Mucosa of rectum (tissue), 2 donors: ENCODE measurements at regions not wholly inside any gene's neighbourhood (a gene's known extent, or its start where the extent isn't known, plus 50 kb on each side); places are given as distances from the start of the nearest gene placed in this dataset.

Source experiments
- H3K27ac ChIP-seq, 2 donors: one replicate each; pipeline ENCODE4 v1.7.0; 2013; ENCODE audit warnings: inconsistent platforms in 2 of 2, low read depth in 2 of 2, low read length in 2 of 2
- H3K27me3 ChIP-seq, 2 donors: one replicate each; pipeline ENCODE4 v1.7.0; 2013; ENCODE audit warnings: low read length in 2 of 2; ENCODE audit not compliant: control insufficient read depth in 2 of 2, insufficient read depth in 2 of 2
- H3K36me3 ChIP-seq, 2 donors: one replicate each; pipeline ENCODE4 v1.7.0; 2013; ENCODE audit warnings: low read length in 2 of 2; ENCODE audit not compliant: control insufficient read depth in 2 of 2, insufficient read depth in 2 of 2
- H3K4me1 ChIP-seq, 2 donors: one replicate each; pipeline ENCODE4 v1.7.0; 2013; ENCODE audit warnings: low read length in 2 of 2, mild to moderate bottlenecking in 1 of 2; ENCODE audit not compliant: control insufficient read depth in 2 of 2, insufficient read depth in 2 of 2
- H3K4me3 ChIP-seq, 2 donors: one replicate each; pipeline ENCODE4 v1.7.0; 2013; ENCODE audit warnings: low read length in 2 of 2
- H3K9ac ChIP-seq, 2 donors: one replicate each; pipeline ENCODE4 v1.7.0; 2013; ENCODE audit warnings: low read length in 2 of 2, low read depth in 1 of 2, mild to moderate bottlenecking in 1 of 2
- H3K9me3 ChIP-seq, 2 donors: one replicate each; pipeline ENCODE4 v1.7.0; 2013; ENCODE audit warnings: low read length in 2 of 2; ENCODE audit not compliant: control insufficient read depth in 2 of 2
- donor health status: healthy.
- donor health status: Normal muscosa, but diverticular disease.

DNA sequence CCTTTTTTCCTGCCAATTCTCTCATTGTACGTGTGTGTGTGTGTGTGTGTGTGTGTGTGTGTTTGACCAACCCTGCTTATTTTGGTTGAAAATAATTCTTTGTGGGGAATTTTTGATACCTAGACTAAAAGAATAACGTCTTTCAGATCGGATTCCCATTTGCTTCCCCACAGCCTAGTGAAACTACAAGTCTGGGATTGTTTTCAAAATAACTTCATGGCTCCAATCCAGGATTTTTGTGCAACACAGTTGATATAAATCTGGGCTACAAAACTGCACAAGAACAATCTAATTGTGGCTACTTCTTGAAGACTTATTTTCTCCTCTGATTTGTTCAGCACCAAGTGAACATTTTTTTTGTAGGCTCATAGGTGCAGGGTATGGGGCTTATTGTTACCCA is 332.8 kb upstream of the MIR17HG start:
- H3K4me1 ChIP-seq, result no peaks in the 10 kb centered on the region
- H3K36me3 ChIP-seq, result no peaks in the 10 kb centered on the region
- no peaks in the 10 kb centered on the region for H3K27me3 ChIP-seq
- no peaks in the 10 kb centered on the region for H3K9me3 ChIP-seq
- H3K9ac ChIP-seq, result no peak overlapping the region
- no peak overlapping the region for H3K4me3 ChIP-seq
- no peak overlapping the region for H3K27ac ChIP-seq

GRCh38 chr13:91017031-91017668 is 330.3 kb upstream of the MIR17HG start:
- H3K4me1 ChIP-seq, result no peaks in the 10 kb centered on the region
- H3K9ac ChIP-seq, result no peak overlapping the region
- H3K4me3 ChIP-seq, result no peak overlapping the region
- no peaks in the 10 kb centered on the region for H3K27me3 ChIP-seq
- H3K9me3 ChIP-seq, result no peaks in the 10 kb centered on the region
- no peaks in the 10 kb centered on the region for H3K36me3 ChIP-seq
- no peak overlapping the region for H3K27ac ChIP-seq

- Histone ChIP-seq H3K36me3 (no peaks in the 10 kb centered on the region), H3K4me1 (no peaks in the 10 kb centered on the region)
Observed at GRCh38 chr13:91017669-91018053, 329.8 kb upstream of the MIR17HG start.

DNA sequence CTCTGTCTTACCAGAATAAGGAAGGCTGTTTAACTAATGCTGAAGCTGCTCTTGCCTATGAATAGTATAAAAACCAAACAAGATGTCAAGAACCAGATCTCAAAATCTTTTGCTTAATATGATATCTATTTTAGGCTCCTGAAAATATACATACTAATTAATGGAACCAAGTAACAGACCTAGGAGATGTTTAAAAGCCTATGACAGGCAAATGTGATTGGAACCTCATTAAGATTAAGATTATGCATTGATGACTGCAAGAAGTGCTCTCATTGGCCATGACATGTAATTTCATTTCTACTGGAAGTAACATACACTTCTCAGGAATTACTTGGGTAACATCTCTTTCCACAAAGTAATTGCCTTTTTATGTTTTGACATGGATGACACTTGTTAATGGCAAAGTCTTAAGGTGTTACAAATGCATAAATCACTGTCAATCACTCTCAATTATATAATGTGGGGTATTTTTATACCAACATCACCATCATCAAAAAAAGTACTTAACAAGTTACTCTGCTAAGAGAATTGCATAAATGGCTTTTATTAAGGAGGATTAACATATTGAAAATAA is 326.9 kb upstream of the MIR17HG start:
- H3K4me3 ChIP-seq, result no peak overlapping the region
- no peaks in the 10 kb centered on the region for H3K36me3 ChIP-seq
- no peak overlapping the region for H3K27ac ChIP-seq
- no peak overlapping the region for H3K9ac ChIP-seq
- H3K27me3 ChIP-seq, result no peaks in the 10 kb centered on the region
- no peaks in the 10 kb centered on the region for H3K4me1 ChIP-seq
- H3K9me3 ChIP-seq, result no peaks in the 10 kb centered on the region

More at GRCh38 chr13:91017669-91018053, 329.8 kb upstream of the MIR17HG start:
- H3K27me3 ChIP-seq, result no peaks in the 10 kb centered on the region
- H3K9ac ChIP-seq, result no peak overlapping the region
- no peak overlapping the region for H3K4me3 ChIP-seq
- no peak overlapping the region for H3K27ac ChIP-seq
- no peaks in the 10 kb centered on the region for H3K9me3 ChIP-seq

- no peak overlapping the region for H3K4me3 ChIP-seq
- no peaks in the 10 kb centered on the region for H3K9me3 ChIP-seq
- no peaks in the 10 kb centered on the region for H3K4me1 ChIP-seq
- H3K27me3 ChIP-seq, result no peaks in the 10 kb centered on the region
- H3K9ac ChIP-seq, result no peak overlapping the region
- H3K27ac ChIP-seq, result no peak overlapping the region
- no peaks in the 10 kb centered on the region for H3K36me3 ChIP-seq
Observed at GRCh38 chr13:91024157-91024792, 323.2 kb upstream of the MIR17HG start.

GRCh38 chr13:91025442-91025841 is 322.0 kb upstream of the MIR17HG start:
- H3K4me3 ChIP-seq, result no peak overlapping the region
- no peaks in the 10 kb centered on the region for H3K4me1 ChIP-seq
- H3K9me3 ChIP-seq, result no peaks in the 10 kb centered on the region
- H3K27ac ChIP-seq, result no peak overlapping the region
- no peaks in the 10 kb centered on the region for H3K27me3 ChIP-seq
- no peak overlapping the region for H3K9ac ChIP-seq
- no peaks in the 10 kb centered on the region for H3K36me3 ChIP-seq

- no peaks in the 10 kb centered on the region for H3K36me3 ChIP-seq
- no peak overlapping the region for H3K27ac ChIP-seq
- H3K9me3 ChIP-seq, result no peaks in the 10 kb centered on the region
- no peak overlapping the region for H3K4me3 ChIP-seq
- no peaks in the 10 kb centered on the region for H3K4me1 ChIP-seq
- H3K27me3 ChIP-seq, result no peaks in the 10 kb centered on the region
- no peak overlapping the region for H3K9ac ChIP-seq
Observed at GRCh38 chr13:91031508-91031907, 316.0 kb upstream of the MIR17HG start.

DNA sequence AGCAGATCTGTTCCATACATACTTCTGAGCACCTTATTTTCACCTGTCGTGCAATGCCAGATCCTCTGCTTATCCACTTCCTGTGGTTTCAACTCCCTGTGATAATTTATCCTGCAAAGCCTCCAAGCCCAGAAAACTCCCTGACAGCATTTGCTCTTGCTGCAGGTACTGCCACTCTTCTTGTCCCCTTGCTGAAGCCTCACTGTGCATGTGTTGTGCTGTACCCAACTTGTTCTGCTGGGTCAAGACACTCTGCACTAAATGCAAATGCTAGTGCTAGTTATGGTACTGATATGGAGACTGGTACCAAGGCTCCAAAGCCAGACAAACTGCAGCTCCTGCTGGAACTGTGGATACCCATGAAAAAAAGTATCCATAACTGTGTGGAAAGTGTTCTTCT is 315.4 kb upstream of the MIR17HG start:
- H3K4me1 ChIP-seq, result no peaks in the 10 kb centered on the region
- no peak overlapping the region for H3K4me3 ChIP-seq
- no peaks in the 10 kb centered on the region for H3K27me3 ChIP-seq
- H3K36me3 ChIP-seq, result no peaks in the 10 kb centered on the region
- no peaks in the 10 kb centered on the region for H3K9me3 ChIP-seq
- H3K9ac ChIP-seq, result no peak overlapping the region
- H3K27ac ChIP-seq, result no peak overlapping the region

DNA sequence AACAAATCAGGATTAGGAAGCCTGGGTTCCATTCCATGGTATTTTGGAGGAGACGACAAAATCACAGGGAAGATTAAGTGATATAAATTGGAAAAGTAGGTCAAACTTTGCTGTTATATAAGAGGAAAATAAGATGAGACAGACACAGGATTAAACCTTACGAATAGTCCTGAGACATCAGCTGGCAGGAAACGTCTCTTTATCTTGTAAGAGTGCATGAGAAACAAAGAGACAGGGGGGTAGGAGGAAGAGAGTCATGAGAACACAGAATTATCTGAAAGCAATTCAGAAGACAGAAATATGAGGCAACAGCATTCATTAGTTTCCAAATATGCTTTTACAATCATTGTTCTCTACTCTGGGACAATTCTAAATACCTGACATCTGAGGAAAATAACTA is 310.6 kb upstream of the MIR17HG start:
- no peaks in the 10 kb centered on the region for H3K36me3 ChIP-seq
- H3K27me3 ChIP-seq, result no peaks in the 10 kb centered on the region
- no peak overlapping the region for H3K9ac ChIP-seq
- no peak overlapping the region for H3K27ac ChIP-seq
- H3K4me3 ChIP-seq, result no peak overlapping the region
- H3K9me3 ChIP-seq, result no peaks in the 10 kb centered on the region
- H3K4me1 ChIP-seq, result no peaks in the 10 kb centered on the region

DNA sequence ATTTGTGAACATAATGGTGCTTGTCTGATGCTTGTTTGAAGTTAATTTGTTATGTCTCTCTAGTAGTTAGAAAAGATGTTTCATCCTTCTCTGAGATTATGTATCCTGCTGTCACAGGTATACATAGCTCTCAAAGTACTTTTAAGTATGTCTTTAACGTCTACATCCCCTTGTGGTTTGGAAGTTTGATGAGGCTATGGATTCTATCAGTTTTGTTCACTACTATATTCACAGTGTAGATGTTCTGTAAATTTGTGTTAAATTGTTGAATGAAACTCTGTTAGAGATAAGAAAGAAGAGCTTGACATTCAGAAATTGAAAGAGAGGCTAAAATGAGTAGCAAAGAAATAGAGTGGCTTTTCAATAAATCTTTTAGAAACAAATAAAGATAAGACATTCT is 304.6 kb upstream of the MIR17HG start:
- Histone ChIP-seq H3K27me3 (no peaks in the 10 kb centered on the region), H3K36me3 (no peaks in the 10 kb centered on the region), H3K9me3 (no peaks in the 10 kb centered on the region), H3K27ac (no peak overlapping the region), H3K9ac (no peak overlapping the region), H3K4me3 (no peak overlapping the region), H3K4me1 (no peaks in the 10 kb centered on the region)
